ENCODE measurements at regions not wholly inside any gene's neighbourhood (a gene's known extent, or its start where the extent isn't known, plus 50 kb on each side); places are given as distances from the start of the nearest gene placed in this dataset.

DNA sequence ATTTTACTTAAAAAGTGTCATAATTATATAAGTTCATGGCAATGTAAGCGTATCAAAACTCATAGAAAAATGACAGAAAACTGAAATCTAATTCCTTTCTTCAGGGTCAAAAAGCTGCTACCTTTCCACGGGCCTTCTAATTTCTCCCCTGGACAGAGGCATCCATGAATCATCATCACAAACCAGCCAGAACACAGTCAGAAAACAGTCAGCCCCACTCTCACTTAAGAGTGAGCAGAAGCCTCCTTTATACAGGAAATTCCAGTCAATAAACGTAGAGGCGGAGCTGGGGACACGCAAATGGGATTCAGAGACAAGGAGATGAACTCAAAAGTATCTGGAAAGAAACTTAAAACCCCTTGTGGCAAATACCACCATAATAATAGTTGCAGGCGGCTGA is 54.2 kb upstream of the ABCC4 start:
- H3K4me2 ChIP-seq (ENCODE audit: low read length): no peak overlapping the region
- no TSS peak for BruUV-seq (replicated peaks)

DNA sequence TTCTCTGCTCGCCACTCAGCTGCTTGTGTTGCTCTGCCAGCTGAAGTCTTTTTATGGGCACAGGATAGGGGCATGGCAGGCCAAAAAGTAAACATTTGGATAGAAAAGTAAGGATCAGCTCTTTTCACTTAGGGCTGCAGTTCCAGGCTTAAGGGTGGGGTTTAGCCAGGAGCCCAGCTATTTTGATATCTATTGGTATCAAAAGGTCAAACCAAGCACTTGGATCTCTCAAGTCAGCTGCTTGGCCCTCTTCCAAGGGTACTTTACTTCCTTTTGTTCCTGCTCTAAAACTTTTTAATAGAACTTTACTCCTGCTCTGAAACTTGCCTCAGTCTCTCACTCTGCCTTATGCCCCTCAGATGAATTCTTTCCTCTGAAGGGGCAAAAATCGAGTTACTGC is 55.7 kb upstream of the ABCC4 start:
- intact Hi-C loops (cut with micrococcal nuclease; ENCODE audit: unreplicated experiment): no loop called here
- H4K20me1 ChIP-seq (ENCODE audit: insufficient read depth, low read length): no peaks in the 10 kb centered on the region
- CTCF ChIA-PET (ENCODE audit: unreplicated experiment): no interaction called here
- H2AFZ ChIP-seq (ENCODE audit: low read length): no peak overlapping the region
- no peaks in the 10 kb centered on the region for H3K36me3 ChIP-seq (ENCODE audit: insufficient read depth, low read length)
- no peaks in the 10 kb centered on the region for H3K9me2 ChIP-seq (ENCODE audit: insufficient read depth, low read length)
- H3K4me2 ChIP-seq (ENCODE audit: low read length): no peak overlapping the region
- H3K79me2 ChIP-seq (ENCODE audit: insufficient read depth, low read depth, low read length): no peaks in the 10 kb centered on the region
- POLR2A ChIA-PET: no interaction called here
- BruUV-seq (replicated peaks): no TSS peak
- no peak for DNase-seq (ENCODE audit: low spot score)
- H3K4me1 ChIP-seq (ENCODE audit: insufficient read depth, low read length, poor library complexity, severe bottlenecking): no peaks in the 10 kb centered on the region
- H3K9me3 ChIP-seq (ENCODE audit: low read length): no peaks in the 10 kb centered on the region
- TF ChIP-seq, protein P1, sequence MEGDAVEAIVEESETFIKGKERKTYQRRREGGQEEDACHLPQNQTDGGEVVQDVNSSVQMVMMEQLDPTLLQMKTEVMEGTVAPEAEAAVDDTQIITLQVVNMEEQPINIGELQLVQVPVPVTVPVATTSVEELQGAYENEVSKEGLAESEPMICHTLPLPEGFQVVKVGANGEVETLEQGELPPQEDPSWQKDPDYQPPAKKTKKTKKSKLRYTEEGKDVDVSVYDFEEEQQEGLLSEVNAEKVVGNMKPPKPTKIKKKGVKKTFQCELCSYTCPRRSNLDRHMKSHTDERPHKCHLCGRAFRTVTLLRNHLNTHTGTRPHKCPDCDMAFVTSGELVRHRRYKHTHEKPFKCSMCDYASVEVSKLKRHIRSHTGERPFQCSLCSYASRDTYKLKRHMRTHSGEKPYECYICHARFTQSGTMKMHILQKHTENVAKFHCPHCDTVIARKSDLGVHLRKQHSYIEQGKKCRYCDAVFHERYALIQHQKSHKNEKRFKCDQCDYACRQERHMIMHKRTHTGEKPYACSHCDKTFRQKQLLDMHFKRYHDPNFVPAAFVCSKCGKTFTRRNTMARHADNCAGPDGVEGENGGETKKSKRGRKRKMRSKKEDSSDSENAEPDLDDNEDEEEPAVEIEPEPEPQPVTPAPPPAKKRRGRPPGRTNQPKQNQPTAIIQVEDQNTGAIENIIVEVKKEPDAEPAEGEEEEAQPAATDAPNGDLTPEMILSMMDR (conservative IDR thresholded peaks at IDR 0.05; ENCODE audit: low read length): no peak
- no peak for TF ChIP-seq EZH2phosphoT487 (IDR thresholded peaks at IDR 0.05; ENCODE audit: borderline replicate concordance, low read depth, low read length)
- no peak overlapping the region for H3K4me3 ChIP-seq (ENCODE audit: low read depth, low read length, poor library complexity, severe bottlenecking)
- no peak overlapping the region for H3K27ac ChIP-seq (ENCODE audit: low read depth, low read length, poor library complexity, severe bottlenecking)

More for the DNA sequence above, 54.2 kb upstream of the ABCC4 start:
- CTCF ChIA-PET (ENCODE audit: unreplicated experiment): no interaction called here
- DNase-seq (ENCODE audit: low spot score): no peak
- no peaks in the 10 kb centered on the region for H3K9me3 ChIP-seq (ENCODE audit: low read length)
- H3K4me3 ChIP-seq (ENCODE audit: low read depth, low read length, poor library complexity, severe bottlenecking): no peak overlapping the region
- H4K20me1 ChIP-seq (ENCODE audit: insufficient read depth, low read length): no peaks in the 10 kb centered on the region
- H3K27ac ChIP-seq (ENCODE audit: low read depth, low read length, poor library complexity, severe bottlenecking): no peak overlapping the region
- POLR2A ChIA-PET: no interaction called here
- intact Hi-C loops (cut with micrococcal nuclease; ENCODE audit: unreplicated experiment): no loop called here
- no peaks in the 10 kb centered on the region for H3K9me2 ChIP-seq (ENCODE audit: insufficient read depth, low read length)
- H3K79me2 ChIP-seq (ENCODE audit: insufficient read depth, low read depth, low read length): no peaks in the 10 kb centered on the region
- no peaks in the 10 kb centered on the region for H3K4me1 ChIP-seq (ENCODE audit: insufficient read depth, low read length, poor library complexity, severe bottlenecking)
- H2AFZ ChIP-seq (ENCODE audit: low read length): no peak overlapping the region
- no peaks in the 10 kb centered on the region for H3K36me3 ChIP-seq (ENCODE audit: insufficient read depth, low read length)
- no peak for TF ChIP-seq EZH2phosphoT487 (IDR thresholded peaks at IDR 0.05; ENCODE audit: borderline replicate concordance, low read depth, low read length)
- TF ChIP-seq, protein P1 (conservative IDR thresholded peaks at IDR 0.05; ENCODE audit: low read length): no peak

DNA sequence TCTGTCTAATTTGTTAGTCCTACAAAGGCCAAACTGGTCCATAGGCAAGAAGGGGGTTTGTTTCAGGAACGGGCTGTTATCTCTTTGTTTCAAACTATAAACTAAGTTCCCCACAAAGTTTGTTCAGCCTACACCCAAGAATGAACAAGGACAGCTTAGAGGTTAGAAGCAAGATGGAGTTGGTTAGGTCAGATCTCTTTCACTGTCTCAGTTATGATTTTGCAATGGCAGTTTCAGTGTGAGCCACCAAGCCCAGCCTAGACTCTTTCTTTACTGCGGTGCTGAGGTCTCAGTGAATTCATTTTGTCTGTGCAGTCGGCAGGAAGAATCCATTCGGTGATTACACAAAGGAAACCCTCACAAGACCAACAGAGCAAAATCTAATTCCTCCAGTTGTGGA is 56.6 kb upstream of the ABCC4 start:
- H3K27ac ChIP-seq (ENCODE audit: low read depth, low read length, poor library complexity, severe bottlenecking): no peak overlapping the region
- H3K9me3 ChIP-seq (ENCODE audit: low read length): no peaks in the 10 kb centered on the region
- H3K79me2 ChIP-seq (ENCODE audit: insufficient read depth, low read depth, low read length): no peaks in the 10 kb centered on the region
- ChIA-PET POLR2A (no interaction called here), CTCF (ENCODE audit: unreplicated experiment) (no interaction called here)
- no peak overlapping the region for H3K4me3 ChIP-seq (ENCODE audit: low read depth, low read length, poor library complexity, severe bottlenecking)
- no peaks in the 10 kb centered on the region for H3K9me2 ChIP-seq (ENCODE audit: insufficient read depth, low read length)
- no peak for TF ChIP-seq EZH2phosphoT487 (IDR thresholded peaks at IDR 0.05; ENCODE audit: borderline replicate concordance, low read depth, low read length)
- TF ChIP-seq, protein P1 (conservative IDR thresholded peaks at IDR 0.05; ENCODE audit: low read length): no peak
- no peak overlapping the region for H2AFZ ChIP-seq (ENCODE audit: low read length)
- no peaks in the 10 kb centered on the region for H4K20me1 ChIP-seq (ENCODE audit: insufficient read depth, low read length)
- intact Hi-C loops (cut with micrococcal nuclease; ENCODE audit: unreplicated experiment): no loop called here
- no peak overlapping the region for H3K4me2 ChIP-seq (ENCODE audit: low read length)
- H3K36me3 ChIP-seq (ENCODE audit: insufficient read depth, low read length): no peaks in the 10 kb centered on the region
- no peaks in the 10 kb centered on the region for H3K4me1 ChIP-seq (ENCODE audit: insufficient read depth, low read length, poor library complexity, severe bottlenecking)
- no peak for DNase-seq (ENCODE audit: low spot score)
- no TSS peak for BruUV-seq (replicated peaks)
